ENCODE measurements at regions not wholly inside any gene's neighbourhood (a gene's known extent, or its start where the extent isn't known, plus 50 kb on each side); places are given as distances from the start of the nearest gene placed in this dataset.

DNA sequence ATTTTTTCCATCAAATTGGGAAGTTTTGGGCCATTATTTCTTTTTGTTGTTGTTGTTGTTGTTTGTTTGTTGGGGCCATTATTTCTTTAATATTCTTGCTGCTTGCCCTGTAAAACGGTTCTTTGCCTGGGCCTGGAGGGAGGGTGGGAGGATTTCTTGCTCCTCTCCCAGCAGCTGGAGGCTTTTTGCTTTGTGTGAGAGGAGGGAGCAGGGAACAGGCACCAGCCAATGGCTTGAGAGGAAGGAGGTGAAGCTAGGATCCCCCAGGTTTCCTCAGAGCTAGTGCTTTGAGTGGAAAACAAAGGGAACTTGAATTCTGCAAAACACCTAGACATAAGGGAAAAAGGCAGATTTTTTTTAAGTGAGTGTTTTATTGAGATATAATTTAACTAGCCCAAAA, 61.2 kb upstream of the DNAJC19 start:
- no peak for DNase-seq

DNA sequence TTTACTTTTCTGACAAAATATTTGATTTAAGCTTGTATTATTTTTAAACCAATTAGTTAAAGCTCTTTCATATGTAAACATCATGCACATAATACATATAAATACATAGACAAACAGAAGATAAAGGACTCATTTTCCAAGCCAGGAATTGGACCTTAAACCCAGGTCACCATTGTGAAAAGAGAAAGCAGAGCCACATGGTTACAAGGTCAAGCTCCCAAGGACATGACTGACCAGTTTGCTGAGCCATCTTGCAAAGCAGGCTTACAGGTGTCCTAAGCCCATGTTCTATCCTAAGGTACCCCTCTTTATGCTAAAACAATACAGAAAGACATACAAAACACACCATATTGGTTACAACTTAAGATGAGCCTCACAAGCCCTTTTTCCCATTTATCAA, 50.5 kb upstream of the DNAJC19 start:
- no peak for DNase-seq

Measured in activated CD4-positive, alpha-beta T cell treated with anti-CD3 and anti-CD28 coated beads for 48 hours (primary cell).